Immature natural killer cell (primary cell): ENCODE measurements at regions not wholly inside any gene's neighbourhood (a gene's known extent, or its start where the extent isn't known, plus 50 kb on each side); places are given as distances from the start of the nearest gene placed in this dataset.

Experiments
- DNase-seq, 3 donors: peaks; one replicate each; pipeline ENCODE4 v3.0.0; 2022; ENCODE audit warnings: mixed read lengths in 1 of 3
- H3K27ac Mint-ChIP-seq, 6 donors: one replicate each; pipeline ENCODE4 v1.8.0; 2020; ENCODE audit warnings: mixed read lengths in 6 of 6, mild to moderate bottlenecking in 5 of 6, inconsistent platforms in 4 of 6, moderate library complexity in 3 of 6
- H3K27me3 Mint-ChIP-seq, 3 donors: one replicate each; pipeline ENCODE4 v1.8.0; 2020 to 2021; ENCODE audit warnings: low read depth in 3 of 3, mild to moderate bottlenecking in 3 of 3, mixed read lengths in 3 of 3, moderate library complexity in 3 of 3, inconsistent platforms in 1 of 3
- H3K36me3 Mint-ChIP-seq, 3 donors: one replicate each; pipeline ENCODE4 v1.8.0; 2020; ENCODE audit warnings: mixed read lengths in 3 of 3, inconsistent platforms in 2 of 3, mild to moderate bottlenecking in 2 of 3
- H3K4me1 Mint-ChIP-seq, 2 donors: one replicate each; pipeline ENCODE4 v1.8.0; 2020; ENCODE audit warnings: inconsistent platforms in 2 of 2, mild to moderate bottlenecking in 2 of 2, mixed read lengths in 2 of 2, moderate library complexity in 1 of 2
- H3K4me3 Mint-ChIP-seq, 5 donors: one replicate each; pipeline ENCODE4 v1.8.0; 2020; ENCODE audit warnings: mild to moderate bottlenecking in 5 of 5, mixed read lengths in 5 of 5, inconsistent platforms in 3 of 5, moderate library complexity in 3 of 5
- H3K9me3 Mint-ChIP-seq, 6 donors: one replicate each; pipeline ENCODE4 v1.8.0; 2020; ENCODE audit warnings: mild to moderate bottlenecking in 6 of 6, mixed read lengths in 6 of 6, inconsistent platforms in 4 of 6, moderate library complexity in 3 of 6

GRCh38 chr2:11977766-11978524, 231.5 kb downstream of the LPIN1 start:
- Mint-ChIP-seq H3K36me3 (peaks cover 13 to 37% (median 16%) of the 10 kb centered on the region in 3 donors), H3K4me1 (peaks cover 0 to 5% of the 10 kb centered on the region in 2 donors), H3K27ac (no peak overlapping the region), H3K27me3 (peaks cover 15 to 49% (median 21%) of the 10 kb centered on the region in 3 donors), H3K4me3 (no peak overlapping the region), H3K9me3 (peaks cover 11 to 42% (median 35%) of the 10 kb centered on the region in 6 donors)
- DNase-seq: no peak

GRCh38 chr2:11980809-11981208, 234.4 kb downstream of the LPIN1 start:
- peaks cover 13 to 53% (median 14%) of the 10 kb centered on the region in 3 donors for H3K27me3 Mint-ChIP-seq
- peaks cover 0 to 13% (median 8%) of the 10 kb centered on the region in 6 donors for H3K9me3 Mint-ChIP-seq
- no peak overlapping the region for H3K4me3 Mint-ChIP-seq
- peaks cover 0 to 9% of the 10 kb centered on the region in 2 donors for H3K4me1 Mint-ChIP-seq
- no peak for DNase-seq
- peaks cover 6 to 30% (median 9%) of the 10 kb centered on the region in 3 donors for H3K36me3 Mint-ChIP-seq
- no peak overlapping the region for H3K27ac Mint-ChIP-seq

GRCh38 chr2:11983401-11983800, 237.0 kb downstream of the LPIN1 start:
- no peak for DNase-seq
- no peak overlapping the region for H3K27ac Mint-ChIP-seq
- peaks cover 0 to 9% of the 10 kb centered on the region in 2 donors for H3K4me1 Mint-ChIP-seq
- H3K36me3 Mint-ChIP-seq: peaks cover 6 to 46% (median 18%) of the 10 kb centered on the region in 3 donors
- peaks cover 0 to 10% (median 2%) of the 10 kb centered on the region in 6 donors for H3K9me3 Mint-ChIP-seq
- H3K27me3 Mint-ChIP-seq: peaks cover 11 to 55% (median 16%) of the 10 kb centered on the region in 3 donors
- peak overlapping the region in 1 of 5 donors; percentile 30 for H3K4me3 Mint-ChIP-seq

- Mint-ChIP-seq H3K36me3 (peaks cover 6 to 50% (median 18%) of the 10 kb centered on the region in 3 donors), H3K9me3 (peaks cover 0 to 10% (median 2%) of the 10 kb centered on the region in 6 donors), H3K27me3 (peaks cover 11 to 55% (median 16%) of the 10 kb centered on the region in 3 donors), H3K27ac (no peak overlapping the region), H3K4me3 (no peak overlapping the region), H3K4me1 (peaks cover 0 to 9% of the 10 kb centered on the region in 2 donors)
- no peak for DNase-seq
These were observed 237.4 kb downstream of the LPIN1 start for GRCh38 chr2:11983870-11984269.

GRCh38 chr2:11984316-11985158, 238.1 kb downstream of the LPIN1 start:
- H3K9me3 Mint-ChIP-seq: peaks cover 0 to 10% (median 2%) of the 10 kb centered on the region in 6 donors

GRCh38 chr2:11985817-11986566, 239.6 kb downstream of the LPIN1 start:
- Mint-ChIP-seq H3K36me3 (peaks cover 0 to 42% (median 13%) of the 10 kb centered on the region in 3 donors), H3K4me3 (no peak overlapping the region), H3K9me3 (peaks cover 0 to 6% (median 1%) of the 10 kb centered on the region in 6 donors), H3K27ac (no peak overlapping the region), H3K4me1 (peaks cover 0 to 11% of the 10 kb centered on the region in 2 donors), H3K27me3 (peaks cover 12 to 46% (median 16%) of the 10 kb centered on the region in 3 donors)
- no peak for DNase-seq

More at GRCh38 chr2:11984316-11985158, 238.1 kb downstream of the LPIN1 start:
- Mint-ChIP-seq H3K36me3 (peaks cover 2 to 49% (median 16%) of the 10 kb centered on the region in 3 donors), H3K27me3 (peaks cover 12 to 51% (median 16%) of the 10 kb centered on the region in 3 donors), H3K4me1 (peaks cover 0 to 9% of the 10 kb centered on the region in 2 donors), H3K4me3 (no peak overlapping the region), H3K27ac (no peak overlapping the region)
- no peak for DNase-seq

GRCh38 chr2:11987151-11987550, 240.7 kb downstream of the LPIN1 start:
- Mint-ChIP-seq H3K27ac (no peak overlapping the region), H3K9me3 (no peaks in the 10 kb centered on the region), H3K27me3 (peaks cover 12 to 45% (median 14%) of the 10 kb centered on the region in 3 donors), H3K4me1 (peaks cover 0 to 17% of the 10 kb centered on the region in 2 donors), H3K4me3 (no peak overlapping the region), H3K36me3 (peaks cover 0 to 37% (median 10%) of the 10 kb centered on the region in 3 donors)
- DNase-seq: no peak

- Mint-ChIP-seq H3K9me3 (peaks cover 0 to 3% (median 0%) of the 10 kb centered on the region in 6 donors), H3K4me3 (no peak overlapping the region), H3K27ac (no peak overlapping the region), H3K4me1 (peaks cover 0 to 13% of the 10 kb centered on the region in 2 donors), H3K27me3 (peaks cover 14 to 51% (median 15%) of the 10 kb centered on the region in 3 donors), H3K36me3 (peaks cover 0 to 46% (median 10%) of the 10 kb centered on the region in 3 donors)
- no peak for DNase-seq
These were observed 242.4 kb downstream of the LPIN1 start for GRCh38 chr2:11988691-11989353.

GRCh38 chr2:11989354-11989703, 242.9 kb downstream of the LPIN1 start:
- DNase-seq: no peak
- H3K36me3 Mint-ChIP-seq: peaks cover under 1 to 49% (median 11%) of the 10 kb centered on the region in 3 donors
- H3K27me3 Mint-ChIP-seq: peaks cover 14 to 52% (median 14%) of the 10 kb centered on the region in 3 donors
- peaks cover 0 to 13% of the 10 kb centered on the region in 2 donors for H3K4me1 Mint-ChIP-seq
- no peak overlapping the region for H3K27ac Mint-ChIP-seq
- H3K4me3 Mint-ChIP-seq: no peak overlapping the region
- H3K9me3 Mint-ChIP-seq: peaks cover 0 to 3% (median under 1%) of the 10 kb centered on the region in 6 donors

- peaks cover 8 to 54% (median 14%) of the 10 kb centered on the region in 3 donors for H3K27me3 Mint-ChIP-seq
These were observed 244.1 kb downstream of the LPIN1 start for GRCh38 chr2:11990576-11990975.

GRCh38 chr2:11993749-11994148, 247.3 kb downstream of the LPIN1 start:
- Mint-ChIP-seq H3K27ac (no peak overlapping the region), H3K4me3 (no peak overlapping the region), H3K9me3 (peaks cover 0 to 15% (median 2%) of the 10 kb centered on the region in 6 donors), H3K4me1 (peaks cover 11 to 39% of the 10 kb centered on the region in 2 donors), H3K27me3 (peaks cover 10 to 47% (median 18%) of the 10 kb centered on the region in 3 donors), H3K36me3 (peaks cover 6 to 32% (median 9%) of the 10 kb centered on the region in 3 donors)
- DNase-seq: no peak

More at GRCh38 chr2:11990576-11990975, 244.1 kb downstream of the LPIN1 start:
- peaks cover 0 to 14% (median 2%) of the 10 kb centered on the region in 6 donors for H3K9me3 Mint-ChIP-seq
- H3K36me3 Mint-ChIP-seq: peaks cover 6 to 56% (median 18%) of the 10 kb centered on the region in 3 donors
- H3K4me3 Mint-ChIP-seq: no peak overlapping the region
- peaks cover 0 to 16% of the 10 kb centered on the region in 2 donors for H3K4me1 Mint-ChIP-seq
- no peak overlapping the region for H3K27ac Mint-ChIP-seq
- no peak for DNase-seq

GRCh38 chr2:11995456-11995855, 249.0 kb downstream of the LPIN1 start:
- peaks cover 6 to 30% (median 9%) of the 10 kb centered on the region in 3 donors for H3K36me3 Mint-ChIP-seq
- no peak for DNase-seq
- peaks cover 11 to 43% of the 10 kb centered on the region in 2 donors for H3K4me1 Mint-ChIP-seq
- H3K9me3 Mint-ChIP-seq: peaks cover 0 to 15% (median 2%) of the 10 kb centered on the region in 6 donors
- H3K27ac Mint-ChIP-seq: no peak overlapping the region
- no peak overlapping the region for H3K4me3 Mint-ChIP-seq
- H3K27me3 Mint-ChIP-seq: peaks cover 10 to 47% (median 23%) of the 10 kb centered on the region in 3 donors
